Uterus (tissue), 2 donors: ENCODE measurements at regions not wholly inside any gene's neighbourhood (a gene's known extent, or its start where the extent isn't known, plus 50 kb on each side); places are given as distances from the start of the nearest gene placed in this dataset.

ENCODE experiments used
- POLR2A ChIP-seq, 2 donors: fragments of 450-650 bp; IDR thresholded peaks; one replicate each; pipeline ENCODE4 v1.6.1; 2016; ENCODE audit warnings: antibody characterized with exemption in 2 of 2, mild to moderate bottlenecking in 1 of 2, moderate library complexity in 1 of 2
- TF ChIP-seq, protein P1 (sequence below), 4 experiments: fragments of 200-600 bp in 2 of 4; fragments of 450-650 bp in 2 of 4; sonication (generic) in 2 of 4; IDR thresholded peaks; one replicate each; pipeline ENCODE4 v1.5.1; 2016 to 2019; ENCODE audit warnings: antibody characterized with exemption in 4 of 4, mild to moderate bottlenecking in 2 of 4, moderate library complexity in 1 of 4

GRCh38 chr18:76687304-76687962 is 134.9 kb upstream of the ZNF236 start:
- TF ChIP-seq, protein P1, sequence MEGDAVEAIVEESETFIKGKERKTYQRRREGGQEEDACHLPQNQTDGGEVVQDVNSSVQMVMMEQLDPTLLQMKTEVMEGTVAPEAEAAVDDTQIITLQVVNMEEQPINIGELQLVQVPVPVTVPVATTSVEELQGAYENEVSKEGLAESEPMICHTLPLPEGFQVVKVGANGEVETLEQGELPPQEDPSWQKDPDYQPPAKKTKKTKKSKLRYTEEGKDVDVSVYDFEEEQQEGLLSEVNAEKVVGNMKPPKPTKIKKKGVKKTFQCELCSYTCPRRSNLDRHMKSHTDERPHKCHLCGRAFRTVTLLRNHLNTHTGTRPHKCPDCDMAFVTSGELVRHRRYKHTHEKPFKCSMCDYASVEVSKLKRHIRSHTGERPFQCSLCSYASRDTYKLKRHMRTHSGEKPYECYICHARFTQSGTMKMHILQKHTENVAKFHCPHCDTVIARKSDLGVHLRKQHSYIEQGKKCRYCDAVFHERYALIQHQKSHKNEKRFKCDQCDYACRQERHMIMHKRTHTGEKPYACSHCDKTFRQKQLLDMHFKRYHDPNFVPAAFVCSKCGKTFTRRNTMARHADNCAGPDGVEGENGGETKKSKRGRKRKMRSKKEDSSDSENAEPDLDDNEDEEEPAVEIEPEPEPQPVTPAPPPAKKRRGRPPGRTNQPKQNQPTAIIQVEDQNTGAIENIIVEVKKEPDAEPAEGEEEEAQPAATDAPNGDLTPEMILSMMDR (IDR thresholded peaks at IDR 0.05) = no peak
- TF ChIP-seq POLR2A (IDR thresholded peaks at IDR 0.05) = no peak
